ENCODE measurements at regions not wholly inside any gene's neighbourhood (a gene's known extent, or its start where the extent isn't known, plus 50 kb on each side); places are given as distances from the start of the nearest gene placed in this dataset.

GRCh38 chr15:94744080-94744793 lies 512.9 kb downstream of the MCTP2 start:
- 52 to 72% (median 62%) methylated on average over 5 of the region's 5 CpGs for WGBS, 4 donors
- H3K27me3 ChIP-seq: no peaks in the 10 kb centered on the region
- H3K27ac ChIP-seq: no peak overlapping the region
- H3K9me3 ChIP-seq (replicated peaks in 1 of 3): no peaks in the 10 kb centered on the region
- intact Hi-C loops (cut with DNase I): no loop called here
- DNase-seq: no peak
- H3K36me3 ChIP-seq (replicated peaks in 1 of 2): no peaks in the 10 kb centered on the region
- H3K4me3 ChIP-seq: no peak overlapping the region
- H3K4me1 ChIP-seq (replicated peaks in 1 of 2): no peaks in the 10 kb centered on the region
- TF ChIP-seq POLR2A (IDR thresholded peaks at IDR 0.05): no peak
- TF ChIP-seq CTCF (IDR thresholded peaks at IDR 0.05): no peak

DNA sequence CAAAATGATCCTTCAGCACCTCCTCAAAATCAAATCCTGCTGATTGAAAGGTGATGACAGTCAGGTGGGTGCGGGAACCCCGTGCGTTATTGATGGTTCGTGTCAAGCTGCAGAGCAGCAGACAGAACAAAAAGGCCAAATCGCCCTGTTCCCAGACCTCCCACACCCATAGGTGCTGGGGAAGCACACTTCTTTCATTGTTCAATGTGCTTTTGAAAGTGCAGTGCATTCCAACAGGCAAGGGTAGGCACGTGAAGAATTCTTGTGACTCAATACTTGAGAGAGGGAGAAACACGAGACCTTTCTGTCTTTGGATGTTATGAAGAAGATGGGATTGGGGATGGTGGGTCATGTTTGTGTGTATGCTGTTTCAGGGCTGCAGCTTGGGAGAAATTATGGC lies 514.0 kb downstream of the MCTP2 start:
- intact Hi-C loops (cut with DNase I): no loop called here
- H3K36me3 ChIP-seq (replicated peaks in 1 of 2): no peaks in the 10 kb centered on the region
- no peaks in the 10 kb centered on the region for H3K27me3 ChIP-seq
- no peaks in the 10 kb centered on the region for H3K9me3 ChIP-seq (replicated peaks in 1 of 3)
- no peak overlapping the region for H3K4me3 ChIP-seq
- no peak for DNase-seq
- no peaks in the 10 kb centered on the region for H3K4me1 ChIP-seq (replicated peaks in 1 of 2)
- no peak overlapping the region for H3K27ac ChIP-seq
- TF ChIP-seq POLR2A (IDR thresholded peaks at IDR 0.05) (no peak), CTCF (IDR thresholded peaks at IDR 0.05) (no peak)
- WGBS, 4 donors: 69 to 78% (median 73%) methylated on average over 7 of the region's 7 CpGs

- intact Hi-C loops (cut with DNase I): no loop called here
- no peaks in the 10 kb centered on the region for H3K9me3 ChIP-seq (replicated peaks in 1 of 3)
- H3K27ac ChIP-seq: no peak overlapping the region
- 49 to 61% (median 56%) methylated on average over 3 of the region's 3 CpGs for WGBS, 4 donors
- TF ChIP-seq POLR2A (IDR thresholded peaks at IDR 0.05) (no peak), CTCF (IDR thresholded peaks at IDR 0.05) (no peak)
- H3K27me3 ChIP-seq: no peaks in the 10 kb centered on the region
- H3K4me1 ChIP-seq (replicated peaks in 1 of 2): no peaks in the 10 kb centered on the region
- no peaks in the 10 kb centered on the region for H3K36me3 ChIP-seq (replicated peaks in 1 of 2)
- no peak for DNase-seq
- H3K4me3 ChIP-seq: no peak overlapping the region
Observed at GRCh38 chr15:94747510-94747909, 516.1 kb downstream of the MCTP2 start.

DNA sequence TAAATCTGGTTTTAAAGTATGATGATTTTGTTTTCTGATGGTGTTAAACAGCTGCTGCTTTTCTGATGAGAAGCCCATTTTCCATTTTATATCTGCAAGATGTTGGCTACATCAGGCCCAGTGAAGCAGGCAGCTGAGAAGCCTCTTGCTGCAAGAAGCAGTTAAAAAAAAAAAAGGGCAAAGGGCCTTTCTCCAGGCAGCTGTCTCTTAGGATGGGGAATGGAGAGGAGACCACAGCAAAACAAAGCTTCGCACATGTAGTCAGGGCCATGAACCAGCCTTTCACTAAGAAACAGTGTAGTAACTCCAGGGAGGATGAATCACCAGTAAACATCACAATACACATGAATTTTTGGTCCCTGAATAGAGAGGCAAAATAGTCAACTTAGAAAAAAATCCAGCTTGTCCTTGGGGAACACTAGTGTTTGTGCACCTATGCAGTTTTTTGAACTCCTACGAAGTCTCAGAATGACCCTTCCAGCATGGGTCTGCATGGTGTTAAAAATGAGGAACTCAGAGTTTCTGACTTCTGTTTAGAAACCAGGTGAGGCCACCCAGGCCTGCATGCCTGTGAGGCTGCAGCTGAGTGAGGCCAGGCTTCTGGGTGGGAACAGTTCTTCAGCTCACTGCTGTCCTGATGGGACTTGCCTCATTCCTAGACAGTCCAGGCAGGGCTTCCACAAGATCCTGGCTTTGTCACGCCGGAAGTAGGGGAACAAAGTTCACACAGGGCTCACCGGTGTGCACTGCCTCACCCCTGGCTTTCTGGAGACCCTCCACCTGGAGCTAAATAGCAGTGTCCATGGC lies 518.7 kb downstream of the MCTP2 start:
- no peak for DNase-seq
- 76 to 88% (median 81%) methylated on average over 5 of the region's 5 CpGs for WGBS, 4 donors
- intact Hi-C loops (cut with DNase I): no loop called here
- H3K36me3 ChIP-seq (replicated peaks in 1 of 2): no peaks in the 10 kb centered on the region
- H3K27me3 ChIP-seq: no peaks in the 10 kb centered on the region
- TF ChIP-seq CTCF (IDR thresholded peaks at IDR 0.05) (no peak), POLR2A (IDR thresholded peaks at IDR 0.05) (no peak)
- no peaks in the 10 kb centered on the region for H3K4me1 ChIP-seq (replicated peaks in 1 of 2)
- H3K4me3 ChIP-seq: no peak overlapping the region
- H3K9me3 ChIP-seq (replicated peaks in 1 of 3): no peaks in the 10 kb centered on the region
- no peak overlapping the region for H3K27ac ChIP-seq
